Midbrain (tissue), 1 donor: ENCODE measurements at regions not wholly inside any gene's neighbourhood (a gene's known extent, or its start where the extent isn't known, plus 50 kb on each side); places are given as distances from the start of the nearest gene placed in this dataset.
"Not testable (repeated sequence)": the region's sequence is repeated elsewhere in the genome, so short reads cannot be mapped to it uniquely, and the experiment has no call there.

Experiments
- DNase-seq: peaks from one replicate; lab custom pipeline; 2025; lab: John Stamatoyannopoulos, UW

- DNase-seq: no peak
Measured at GRCh38 chr10:120111628-120112027, 219.1 kb downstream of the SEC23IP start.

GRCh38 chr10:120112809-120113208 is 220.3 kb downstream of the SEC23IP start:
- DNase-seq: no peak

- DNase-seq: no peak
Measured at GRCh38 chr10:120115959-120116358, 223.4 kb downstream of the SEC23IP start.

- DNase-seq: no peak
Measured at GRCh38 chr10:120121768-120122167, 229.2 kb downstream of the SEC23IP start.

- DNase-seq: peak; percentile 27
Measured at GRCh38 chr10:120131183-120131582, 238.7 kb downstream of the SEC23IP start.

GRCh38 chr10:120132811-120133210 is 240.3 kb downstream of the SEC23IP start:
- no peak for DNase-seq

- DNase-seq: no peak
Measured at GRCh38 chr10:120138689-120139088, 246.2 kb downstream of the SEC23IP start.

GRCh38 chr10:120145107-120145506 is 252.6 kb downstream of the SEC23IP start:
- DNase-seq: no peak

- no peak for DNase-seq
Measured at GRCh38 chr10:120156614-120157274, 264.2 kb downstream of the SEC23IP start.

- DNase-seq: no peak
Measured at GRCh38 chr10:120161111-120161510, 268.6 kb downstream of the SEC23IP start.

- no peak for DNase-seq
Measured at GRCh38 chr10:120162471-120162870, 269.9 kb downstream of the SEC23IP start.

- no peak for DNase-seq
Measured at GRCh38 chr10:120172356-120172755, 279.8 kb downstream of the SEC23IP start.

GRCh38 chr10:120174491-120174890 is 282.0 kb downstream of the SEC23IP start:
- DNase-seq: no peak

GRCh38 chr10:120177330-120177729 is 279.7 kb upstream of the PLPP4 start:
- no peak for DNase-seq

- no peak for DNase-seq
Measured at GRCh38 chr10:120180160-120180559, 276.9 kb upstream of the PLPP4 start.

- DNase-seq: no peak
Measured at GRCh38 chr10:120181154-120181553, 275.9 kb upstream of the PLPP4 start.

GRCh38 chr10:120182431-120182830 is 274.6 kb upstream of the PLPP4 start:
- DNase-seq: no peak

- DNase-seq: no peak
Measured at GRCh38 chr10:120183546-120183945, 273.5 kb upstream of the PLPP4 start.

GRCh38 chr10:120184547-120185337 is 272.3 kb upstream of the PLPP4 start:
- DNase-seq: no peak

- DNase-seq: no peak
Measured at GRCh38 chr10:120186506-120186905, 270.5 kb upstream of the PLPP4 start.

GRCh38 chr10:120187168-120187567 is 269.9 kb upstream of the PLPP4 start:
- DNase-seq: not testable (repeated sequence)

- DNase-seq: no peak
Measured at GRCh38 chr10:120188950-120189349, 268.1 kb upstream of the PLPP4 start.

GRCh38 chr10:120195984-120196712 is 260.9 kb upstream of the PLPP4 start:
- DNase-seq: no peak
